Suppressor macrophage (primary cell): ENCODE measurements at regions not wholly inside any gene's neighbourhood (a gene's known extent, or its start where the extent isn't known, plus 50 kb on each side); places are given as distances from the start of the nearest gene placed in this dataset.

ENCODE experiments used
- DNase-seq, 4 experiments: peaks; one replicate each; pipeline ENCODE4 v3.0.0-alpha.2; 2020 to 2022

DNA sequence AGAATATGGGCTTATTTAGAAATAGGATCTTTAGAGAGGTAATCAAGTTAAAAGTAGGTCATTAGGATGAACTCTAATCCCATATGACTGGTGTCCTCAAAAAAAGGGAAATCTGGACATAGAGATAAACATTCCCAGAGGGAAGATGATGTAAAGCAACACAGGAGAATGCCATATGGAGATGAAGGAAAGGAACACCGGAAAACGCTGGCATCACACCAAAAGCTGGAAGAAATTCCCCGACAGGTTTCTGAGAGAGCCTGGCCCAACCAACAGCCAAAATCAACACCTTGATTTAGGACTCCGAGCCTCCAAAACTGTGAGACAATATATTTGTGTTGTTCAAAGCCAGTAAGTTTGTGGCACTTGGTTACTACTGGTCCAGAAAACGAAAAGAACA is 296.7 kb downstream of the DSEL start:
- DNase-seq, result no peak

DNA sequence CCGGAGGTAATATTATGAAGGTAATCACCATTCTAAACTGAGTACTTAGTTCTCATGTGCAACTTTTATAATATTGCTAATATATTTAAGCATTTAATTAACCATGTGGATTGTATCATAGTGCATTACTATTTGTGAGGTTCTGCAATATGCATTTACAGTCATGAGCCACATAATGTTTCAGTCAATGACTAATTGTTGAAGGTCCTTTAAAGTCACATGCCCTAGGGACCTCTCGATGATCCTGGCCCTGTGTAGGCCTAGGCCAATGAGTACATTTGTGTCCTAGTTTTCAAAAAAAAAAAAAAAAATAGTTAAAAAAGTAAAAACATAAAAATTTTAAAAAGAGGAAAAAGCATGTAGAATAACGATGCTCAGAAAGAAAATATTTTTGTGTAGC is 298.0 kb downstream of the DSEL start:
- no peak for DNase-seq

DNA sequence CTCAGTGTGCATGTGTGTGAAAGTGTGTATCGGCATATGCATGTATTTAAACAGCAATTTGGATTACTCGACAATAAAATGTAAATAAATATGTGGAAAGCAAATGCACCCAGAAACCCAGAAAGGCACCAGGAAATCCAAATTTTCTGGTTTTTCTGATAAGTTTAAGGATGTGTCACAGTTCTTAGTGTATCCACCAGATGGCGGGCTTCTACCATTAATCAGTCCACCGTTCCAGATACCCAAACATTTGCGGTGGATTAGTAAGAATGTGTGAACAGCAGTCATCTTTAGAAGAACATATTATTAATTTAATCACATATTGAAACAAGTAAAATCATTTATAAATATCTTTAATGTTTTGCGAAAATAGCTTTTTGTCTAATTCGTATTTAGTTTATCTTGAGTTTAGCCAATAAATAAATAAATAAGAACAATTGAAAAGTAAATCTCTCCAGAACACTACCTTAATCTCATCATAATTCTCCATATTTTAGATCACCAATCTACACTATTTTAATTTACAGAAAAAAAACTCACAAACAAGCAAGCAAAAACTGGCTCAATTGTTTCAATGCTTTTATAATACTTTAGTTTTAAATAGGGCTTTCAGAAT is 298.9 kb downstream of the DSEL start:
- peak; percentile 66 to 78 (median 70) for DNase-seq

DNA sequence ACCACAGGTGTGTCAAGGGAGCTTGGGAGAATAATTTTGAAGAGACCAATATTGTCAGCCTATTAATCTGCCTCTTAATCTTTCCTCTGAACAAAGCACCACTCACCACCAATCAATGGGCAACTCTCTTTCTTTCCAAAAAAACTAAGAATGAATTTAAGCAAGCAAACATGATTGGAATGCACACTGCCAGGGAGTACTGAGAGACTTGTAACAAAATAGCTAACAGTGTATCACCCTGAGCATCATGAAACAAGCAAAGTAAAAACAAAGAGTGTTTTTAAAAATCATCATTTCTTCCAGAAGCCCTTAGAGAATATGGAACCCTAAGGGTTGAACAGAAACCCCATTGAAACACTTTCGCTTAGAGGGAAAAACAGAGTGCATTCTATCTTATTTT is 299.7 kb downstream of the DSEL start:
- DNase-seq, result no peak

DNA sequence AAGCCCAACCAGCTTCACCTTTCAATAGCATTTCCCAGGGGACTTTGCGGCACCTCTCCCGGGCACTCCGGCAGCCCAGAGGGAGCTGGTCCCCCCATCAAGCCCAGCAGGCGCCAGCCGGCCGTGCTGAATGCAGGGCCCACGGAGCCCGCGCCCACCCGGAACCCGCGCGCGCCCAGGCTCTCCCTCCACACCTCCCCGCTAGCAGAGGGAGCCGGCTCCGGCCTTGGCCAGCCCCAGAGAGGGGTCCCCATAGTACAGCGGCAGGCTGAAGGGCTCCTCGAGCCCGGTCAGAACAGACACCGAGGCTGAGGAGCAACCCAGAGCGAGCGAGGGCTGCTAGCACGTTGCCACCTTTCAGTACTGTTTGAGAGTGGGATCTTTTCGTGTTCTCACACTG is 300.8 kb downstream of the DSEL start:
- DNase-seq, result no peak

DNA sequence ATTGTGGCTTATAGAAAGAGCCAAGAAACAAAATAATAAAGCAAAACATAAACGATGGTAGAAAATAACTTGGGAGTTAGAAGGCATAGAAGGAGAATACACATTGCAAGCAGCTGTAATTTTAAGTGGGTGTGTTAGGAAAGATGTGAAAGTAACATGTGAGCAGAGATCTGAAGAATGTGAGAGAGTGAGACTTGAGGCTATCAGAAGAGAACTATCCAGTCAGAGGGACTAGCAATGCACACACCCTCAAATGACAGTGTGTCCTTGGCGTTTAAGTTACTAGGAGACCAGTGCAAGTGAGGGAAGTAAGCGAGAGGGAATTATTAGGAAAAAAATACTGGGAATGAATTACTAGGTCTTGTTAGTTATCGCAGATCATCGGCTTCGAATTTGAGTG is 304.9 kb downstream of the DSEL start:
- DNase-seq, result no peak

DNA sequence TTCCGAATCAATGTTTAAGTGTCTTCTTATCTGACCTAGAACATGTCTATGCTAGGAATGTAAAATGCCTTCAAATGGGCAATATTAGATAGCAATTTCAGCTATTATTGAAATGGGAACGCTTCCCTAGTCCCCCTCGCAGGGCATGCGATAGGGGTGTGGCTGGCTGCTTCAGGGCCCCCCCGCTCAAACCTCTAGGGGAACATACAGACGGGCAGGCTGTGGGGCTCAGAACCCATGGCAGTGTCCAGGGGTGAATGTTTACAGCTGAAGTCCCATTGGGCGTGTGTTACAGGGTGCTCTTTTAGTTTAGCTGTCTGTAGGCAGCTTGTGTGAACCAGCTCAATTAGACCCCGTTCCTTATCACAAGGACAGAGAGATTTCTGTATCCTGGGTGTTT is 315.9 kb downstream of the DSEL start:
- DNase-seq, result no peak

DNA sequence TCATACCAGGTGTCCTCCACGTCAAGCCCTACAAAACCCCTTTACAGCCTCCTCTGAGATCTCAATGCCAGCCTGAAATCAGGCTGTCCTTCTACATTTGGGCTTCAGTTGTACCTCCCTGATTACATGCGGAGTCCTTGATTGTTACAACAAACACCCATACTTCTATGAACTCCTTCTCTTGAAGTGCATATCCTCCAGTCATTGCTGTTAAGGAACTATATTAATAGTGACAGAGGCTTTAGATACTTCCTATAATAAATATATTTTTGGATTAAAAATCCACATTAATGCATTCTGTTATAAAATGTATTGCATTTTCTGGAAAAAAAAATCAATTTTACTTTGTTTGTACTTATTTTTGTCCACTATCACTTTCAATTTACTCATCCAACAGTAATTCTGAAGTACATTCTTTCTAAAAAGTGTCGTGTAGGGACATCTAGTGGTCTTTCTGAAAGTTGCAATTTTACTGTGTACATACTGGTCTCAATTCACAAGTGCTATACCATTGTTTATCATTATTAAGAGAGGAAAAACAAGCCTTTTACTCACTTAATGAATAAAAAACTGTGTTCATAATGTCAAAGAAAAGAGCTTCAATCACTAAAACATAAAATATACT is 316.4 kb downstream of the DSEL start:
- DNase-seq, result peak; percentile 11 to 64 (median 48)

DNA sequence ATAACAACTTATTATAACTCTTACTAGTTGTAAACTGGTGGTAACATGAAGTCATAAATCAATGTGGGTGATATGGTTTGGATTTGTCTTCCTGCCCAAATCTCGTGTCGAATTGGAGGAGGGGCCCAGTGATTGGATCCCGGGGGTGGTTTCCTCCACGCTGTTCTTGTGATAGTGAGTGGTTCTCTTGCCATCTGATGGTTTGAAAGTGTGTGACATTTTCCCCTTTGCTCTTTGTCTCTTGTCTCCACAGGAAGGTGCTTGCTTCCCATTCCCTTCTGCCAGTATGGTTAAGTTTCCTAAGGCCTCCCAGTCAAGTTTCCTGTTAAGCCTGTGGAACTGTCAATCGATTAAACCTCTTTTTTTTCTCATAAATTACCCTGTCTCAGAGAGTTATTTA is 321.6 kb downstream of the DSEL start:
- DNase-seq, result peak in 3 of 4 experiments; percentile 2 to 28 (median 2)

DNA sequence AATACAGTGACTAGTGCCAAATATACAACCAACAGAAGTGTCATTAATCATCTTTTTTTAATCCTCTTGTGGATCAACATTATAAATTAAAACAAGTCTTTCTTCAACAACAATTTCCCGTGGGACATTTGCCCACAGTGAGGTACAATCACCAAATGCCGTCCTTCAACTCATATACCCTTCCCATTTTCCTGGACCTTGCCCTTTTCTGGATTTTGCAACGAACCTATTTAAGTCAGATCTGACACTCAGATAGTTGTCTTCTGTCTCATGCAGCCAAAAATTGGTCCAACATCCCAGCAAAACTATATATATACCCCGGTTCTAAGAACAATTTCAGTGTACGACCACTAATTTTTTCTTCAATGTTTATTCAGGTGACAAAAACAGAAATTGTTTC is 324.0 kb downstream of the DSEL start:
- DNase-seq, result no peak

DNA sequence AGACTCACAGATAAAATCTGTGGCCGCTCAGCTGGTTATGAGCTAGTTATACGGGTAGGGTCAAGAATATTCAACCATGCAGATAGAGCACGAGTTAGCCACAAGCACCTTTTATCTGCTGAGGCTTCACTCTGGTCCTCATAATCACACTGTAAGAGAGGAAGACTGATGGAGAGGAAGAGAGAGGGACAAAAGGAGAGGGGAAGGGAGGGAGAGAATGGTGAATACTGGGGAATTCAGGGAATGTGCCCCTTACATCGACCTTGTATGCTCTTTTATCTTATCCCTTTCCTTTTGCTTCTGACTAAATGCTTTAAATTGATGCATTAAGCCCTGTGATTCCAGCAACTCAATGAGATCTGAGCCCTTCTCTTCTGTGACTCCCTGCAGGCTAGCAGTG is 333.1 kb downstream of the DSEL start:
- DNase-seq, result no peak

DNA sequence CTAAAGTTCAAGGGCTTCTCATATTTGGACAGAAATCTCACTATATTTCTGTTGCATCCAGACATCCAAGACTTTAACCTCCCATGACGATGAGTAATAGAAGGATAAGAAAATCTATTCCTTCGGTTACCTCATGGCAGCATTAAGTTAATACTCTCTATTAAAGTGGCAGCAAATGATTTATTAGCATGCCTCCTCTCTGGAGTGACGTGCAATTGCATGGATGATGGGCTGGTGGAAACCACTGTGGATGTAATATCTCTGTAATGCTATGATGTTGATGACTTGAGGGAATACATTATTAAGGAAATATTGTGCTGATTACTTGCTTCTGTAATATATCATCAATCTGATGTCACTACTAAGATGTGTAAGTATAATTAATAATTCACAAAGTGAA is 336.8 kb downstream of the DSEL start:
- DNase-seq, result no peak

DNA sequence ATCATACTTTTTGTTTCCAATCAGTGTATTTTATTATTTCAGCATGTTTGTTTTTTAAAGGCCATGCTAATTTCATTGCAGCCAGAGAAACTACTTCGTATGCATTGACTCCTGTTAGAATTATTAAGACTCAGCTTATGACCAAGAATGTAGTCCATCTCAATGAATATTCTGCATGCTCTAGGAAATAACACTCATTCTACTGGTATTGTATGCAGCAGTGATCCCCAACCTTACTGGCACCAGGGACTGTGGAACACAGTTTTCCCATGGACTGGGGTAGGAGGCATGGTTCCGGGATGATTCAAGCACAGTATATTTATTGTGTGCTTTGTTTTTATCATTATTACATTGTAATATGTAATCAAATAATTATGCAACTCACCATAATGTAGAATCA is 356.9 kb downstream of the DSEL start:
- no peak for DNase-seq

DNA sequence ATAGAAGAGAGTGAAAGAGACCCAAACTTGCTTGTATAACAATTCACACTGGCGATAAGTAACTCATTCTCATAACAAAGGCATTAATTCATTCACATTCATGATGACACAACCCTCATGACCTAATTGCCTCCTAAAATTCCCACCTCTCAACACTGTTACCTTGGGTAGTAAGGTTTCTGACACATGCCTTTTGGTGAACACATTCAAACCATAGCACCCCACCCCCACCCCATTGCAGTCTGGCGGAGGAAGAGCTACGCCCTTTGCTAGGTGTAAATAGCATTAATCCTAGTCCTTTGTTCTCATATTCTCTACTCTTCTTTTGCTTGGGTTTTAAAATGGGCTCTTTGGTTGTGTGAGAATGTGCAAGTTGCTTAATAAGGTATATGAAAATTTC is 361.5 kb downstream of the DSEL start:
- no peak for DNase-seq

DNA sequence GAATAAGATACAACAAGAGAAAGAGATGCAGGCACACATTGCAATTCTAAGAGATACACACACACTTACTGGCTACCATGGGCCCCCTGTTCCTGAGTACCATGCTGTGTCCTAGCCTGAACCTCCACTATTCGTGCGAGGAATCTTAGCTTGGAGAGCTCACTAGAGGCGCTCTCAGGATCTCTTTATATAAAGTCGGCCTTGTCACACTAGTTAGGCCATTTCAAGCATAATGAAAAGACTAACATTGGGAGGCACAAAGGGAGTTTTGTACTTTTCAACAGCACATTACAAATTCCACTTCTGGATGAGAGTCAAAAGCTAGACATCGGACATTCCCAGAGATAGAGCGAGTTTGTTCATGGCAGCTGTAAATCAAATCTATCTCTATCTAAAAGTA is 365.2 kb downstream of the DSEL start:
- no peak for DNase-seq

DNA sequence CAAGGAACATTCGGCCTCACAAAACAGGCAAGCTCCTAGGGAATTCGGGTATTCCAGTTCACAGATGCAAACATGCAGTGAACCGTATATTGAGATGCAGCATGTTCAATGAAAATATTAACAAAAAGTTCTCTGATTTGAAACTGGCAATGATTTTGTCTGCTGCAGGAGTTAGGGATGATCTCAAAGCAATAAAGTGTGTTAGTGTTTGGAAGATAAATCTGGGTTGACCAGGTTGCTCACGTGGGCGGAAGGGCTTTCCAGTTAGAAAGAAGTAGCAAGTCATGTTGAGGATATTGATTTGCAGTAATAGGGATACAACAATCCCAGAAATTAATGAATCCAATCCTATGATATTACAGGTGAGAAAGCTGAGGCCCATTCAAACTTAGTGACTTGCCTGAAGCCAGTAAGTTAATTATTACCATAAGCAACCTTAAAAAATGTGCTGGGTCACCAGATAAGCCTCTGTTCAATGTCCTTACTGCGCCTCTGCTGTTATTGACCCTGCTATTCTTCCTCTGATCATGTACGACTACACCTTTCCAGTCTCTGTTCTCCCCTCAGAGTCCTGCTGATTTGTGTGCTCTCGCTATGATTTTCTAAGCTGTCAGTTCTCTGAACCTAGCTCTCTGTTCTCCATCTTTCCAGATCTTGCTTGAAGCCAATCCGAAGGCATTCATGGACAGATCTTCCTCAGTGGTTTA is 370.8 kb downstream of the DSEL start:
- no peak for DNase-seq

DNA sequence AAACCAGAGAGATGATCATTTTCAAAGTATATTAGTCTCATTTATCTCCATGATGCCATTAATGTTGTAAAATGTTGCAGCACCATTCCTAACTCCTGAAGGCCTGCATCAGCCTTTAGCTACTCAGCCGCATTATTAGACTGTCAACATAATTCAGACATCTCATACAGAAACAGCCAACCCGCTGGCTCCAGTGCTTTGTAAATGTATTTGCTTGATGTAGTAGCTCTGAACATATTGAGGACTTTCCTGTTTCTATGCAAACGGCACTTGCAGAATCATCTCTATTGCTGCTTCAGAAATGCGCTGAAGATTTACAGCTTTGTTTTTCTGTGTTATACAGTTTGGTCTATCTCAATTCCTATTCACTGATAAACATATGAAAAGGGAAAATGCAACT is 372.2 kb downstream of the DSEL start:
- no peak for DNase-seq

DNA sequence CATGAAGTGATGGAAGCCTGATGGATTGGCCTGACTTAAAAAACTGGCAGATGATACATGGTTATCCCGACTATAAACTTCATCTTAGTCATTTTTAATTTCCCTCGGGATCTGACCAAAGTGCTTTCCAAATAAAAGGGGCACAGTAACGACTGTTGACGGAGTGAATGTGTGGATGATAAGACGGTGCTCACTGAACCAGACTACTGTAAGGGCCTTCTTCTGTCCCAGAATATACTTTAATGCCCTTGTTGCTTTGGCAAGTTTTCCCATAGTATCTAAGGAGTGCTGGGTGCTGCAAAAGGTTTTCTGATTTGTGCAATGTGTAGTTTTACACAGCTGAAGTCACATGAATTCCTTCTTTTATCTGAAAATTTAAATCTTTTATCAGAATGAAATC is 373.5 kb downstream of the DSEL start:
- DNase-seq, result no peak

DNA sequence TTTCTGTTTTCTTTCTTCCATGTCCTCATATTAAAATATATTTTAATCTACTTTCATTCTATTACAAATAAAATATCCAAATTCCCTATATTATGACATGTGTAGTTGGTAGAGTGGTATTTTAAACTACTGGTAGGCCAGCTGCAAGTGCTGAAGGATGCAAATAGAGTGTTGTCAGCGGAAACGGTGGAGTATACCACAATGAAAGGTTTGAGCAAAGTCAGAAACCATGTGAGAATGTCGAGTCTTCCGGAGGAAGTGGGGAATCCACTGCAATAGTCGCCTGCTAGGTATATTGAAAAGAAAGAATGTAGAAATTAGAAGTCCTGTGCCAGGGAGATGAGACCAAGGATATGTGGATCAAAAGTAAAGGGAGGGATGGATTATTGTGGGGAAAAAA is 373.9 kb downstream of the DSEL start:
- DNase-seq, result no peak

DNA sequence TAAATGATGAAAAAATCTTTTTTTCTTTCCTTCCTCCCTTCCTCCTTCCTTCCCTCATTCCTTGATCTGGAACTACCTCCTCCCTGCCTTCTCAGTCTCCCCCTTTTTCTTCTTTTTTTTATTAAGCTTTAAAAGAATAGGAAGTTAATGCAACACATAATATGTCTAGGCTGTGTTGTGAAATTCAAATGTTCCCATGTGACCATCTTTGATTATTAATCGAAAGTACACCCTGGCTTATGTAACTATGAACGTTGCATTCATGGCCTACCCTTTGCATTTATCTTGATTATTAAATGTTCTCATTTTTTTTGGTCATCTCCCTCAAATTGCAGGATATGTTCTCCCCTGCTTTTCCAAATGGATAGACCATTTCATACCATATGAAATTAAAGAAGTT is 376.0 kb downstream of the DSEL start:
- DNase-seq, result no peak

DNA sequence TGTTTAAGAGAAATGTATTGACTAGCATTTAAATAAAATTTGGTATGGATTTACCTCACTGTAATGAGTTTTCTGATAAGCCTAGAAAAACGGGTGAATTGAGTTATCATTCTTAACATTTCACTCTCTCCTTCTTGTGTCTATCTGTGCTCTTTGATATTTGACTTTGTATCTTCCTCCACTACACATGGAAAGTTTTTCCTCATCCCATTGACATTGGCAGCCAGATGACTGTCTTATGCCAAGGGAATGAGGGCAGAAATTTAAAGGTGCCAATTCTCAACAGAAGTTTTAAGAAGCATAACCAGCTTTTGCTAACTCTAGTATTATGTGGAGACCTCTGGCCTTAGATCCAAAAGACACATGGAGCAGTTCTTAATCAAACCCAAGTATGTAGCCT is 376.6 kb downstream of the DSEL start:
- DNase-seq, result no peak

DNA sequence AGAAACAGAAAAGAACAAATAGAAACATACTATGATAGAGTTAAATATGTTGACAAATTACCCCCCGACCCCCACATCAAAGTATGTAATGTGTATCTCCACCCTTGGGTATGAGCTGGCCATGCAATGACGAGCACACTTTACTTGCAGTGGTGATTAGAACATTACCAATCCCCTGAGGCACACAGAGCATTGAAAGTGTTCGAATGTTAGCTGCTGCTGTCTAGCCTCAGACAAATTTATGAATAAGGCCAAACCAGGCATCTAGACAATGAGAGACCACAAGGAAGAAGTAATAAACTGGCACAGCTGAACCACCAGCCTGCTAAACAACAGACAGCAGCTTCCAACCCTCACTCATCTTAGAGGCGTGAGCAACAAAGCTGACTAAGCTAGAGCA is 380.5 kb downstream of the DSEL start:
- DNase-seq, result no peak

DNA sequence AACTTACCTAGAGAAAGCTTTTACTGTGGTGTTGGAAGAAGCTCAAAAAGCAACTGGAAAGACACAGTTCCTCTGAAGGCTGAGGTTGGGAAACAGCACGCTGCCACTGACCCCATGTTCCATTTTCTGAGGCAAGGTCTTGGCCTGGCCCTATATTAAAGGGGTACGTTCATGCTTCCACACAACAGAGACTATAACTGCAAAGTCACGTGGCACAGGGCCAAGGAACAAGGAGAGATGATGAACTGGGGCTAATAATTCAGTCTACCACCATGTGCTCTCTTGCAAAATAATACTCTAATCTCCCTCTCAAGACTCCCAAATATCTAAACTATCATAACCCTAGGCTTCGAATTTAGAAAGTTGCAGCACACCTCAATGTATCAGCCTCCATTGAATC is 381.6 kb downstream of the DSEL start:
- no peak for DNase-seq

DNA sequence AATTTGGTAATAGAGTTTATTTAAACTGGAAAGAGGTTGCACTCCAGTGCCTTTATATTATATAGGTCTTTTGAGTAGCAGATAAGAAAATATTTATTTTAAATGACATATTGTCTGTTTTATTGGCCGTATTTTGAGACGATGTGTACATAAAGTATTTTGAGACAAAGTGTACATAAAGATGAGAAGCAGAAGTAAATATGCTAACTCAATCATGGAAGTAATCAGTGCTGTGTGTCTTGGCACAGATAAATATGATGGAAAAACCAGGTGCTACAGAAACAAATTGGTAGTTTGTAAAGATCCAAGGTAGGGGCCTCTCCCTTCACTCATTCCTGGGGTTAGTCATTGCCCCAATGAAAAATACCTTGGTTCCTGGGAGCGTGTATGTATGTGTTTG is 382.9 kb downstream of the DSEL start:
- no peak for DNase-seq

DNA sequence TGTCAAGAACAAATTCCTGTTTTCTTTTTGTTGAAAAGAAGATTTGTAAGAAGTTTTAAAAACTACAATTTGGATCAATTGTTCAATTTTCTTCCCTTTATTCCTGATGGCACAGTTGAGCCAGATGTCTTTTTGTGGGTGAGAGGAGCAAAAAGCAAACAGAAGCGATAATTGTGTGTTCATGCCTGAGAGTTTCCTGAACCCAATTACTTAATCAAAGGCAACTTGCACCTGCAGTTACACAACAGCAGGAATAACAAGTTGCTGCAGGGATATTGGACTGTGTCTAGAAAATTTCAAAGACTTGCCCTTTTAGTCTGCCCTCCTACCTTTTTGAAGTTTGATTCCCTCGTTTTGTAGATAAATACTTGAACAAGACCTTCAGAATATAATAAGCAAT is 383.6 kb downstream of the DSEL start:
- no peak for DNase-seq
